ENCODE measurements at regions not wholly inside any gene's neighbourhood (a gene's known extent, or its start where the extent isn't known, plus 50 kb on each side); places are given as distances from the start of the nearest gene placed in this dataset.

DNA sequence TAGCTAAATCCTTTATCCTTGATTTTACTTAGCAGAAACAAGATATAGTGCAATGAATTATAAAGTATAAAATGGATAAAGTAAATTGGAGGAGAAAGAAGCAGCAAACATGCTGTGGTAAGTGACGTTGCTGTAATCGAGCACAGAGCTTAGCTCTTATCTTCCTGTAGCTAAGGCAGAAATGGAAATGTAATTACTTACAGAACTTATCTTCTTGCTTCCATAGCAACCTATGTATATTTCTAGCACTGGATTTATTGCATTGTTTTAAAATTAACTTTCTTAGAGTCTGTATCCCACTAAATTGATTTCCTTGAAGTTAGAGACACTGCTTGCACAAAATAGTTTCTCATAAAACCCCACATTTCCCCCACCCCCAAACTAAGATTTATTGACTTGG lies 130.6 kb upstream of the MC4R start:
- DNase-seq (ENCODE audit: insufficient read length), result no peak
- no peak for FAIRE-seq
- TF ChIP-seq POLR2A (IDR thresholded peaks at IDR 0.05; ENCODE audit: low read depth, low read length), result no peak
- TF ChIP-seq TAF1 (IDR thresholded peaks at IDR 0.05; ENCODE audit: borderline replicate concordance, low read depth, low read length), result no peak
- no peak for TF ChIP-seq POLR2AphosphoS5 (IDR thresholded peaks at IDR 0.05; ENCODE audit: low read depth, low read length)

DNA sequence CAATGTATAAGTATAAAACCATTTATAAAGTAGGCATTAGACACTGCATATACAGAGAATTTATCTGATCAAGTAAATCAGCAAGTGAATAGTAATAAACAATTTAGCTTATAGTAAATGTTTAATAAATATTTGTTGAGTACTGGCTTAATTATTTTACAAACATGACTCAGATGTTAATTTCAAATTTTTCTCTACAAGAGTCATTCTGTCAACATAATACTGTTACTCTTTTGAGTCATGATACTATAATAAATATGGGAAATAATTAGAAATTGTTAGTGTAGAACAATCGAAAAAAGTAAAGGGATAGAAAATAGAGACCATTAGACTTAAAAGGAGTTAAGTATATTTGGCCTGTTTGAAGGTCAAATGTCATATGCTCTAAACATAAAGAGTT lies 133.6 kb upstream of the MC4R start:
- DNase-seq (ENCODE audit: insufficient read length), result no peak
- no peak for TF ChIP-seq POLR2AphosphoS5 (IDR thresholded peaks at IDR 0.05; ENCODE audit: low read depth, low read length)
- no peak for TF ChIP-seq TAF1 (IDR thresholded peaks at IDR 0.05; ENCODE audit: borderline replicate concordance, low read depth, low read length)
- TF ChIP-seq POLR2A (IDR thresholded peaks at IDR 0.05; ENCODE audit: low read depth, low read length), result no peak
- no peak for FAIRE-seq

DNA sequence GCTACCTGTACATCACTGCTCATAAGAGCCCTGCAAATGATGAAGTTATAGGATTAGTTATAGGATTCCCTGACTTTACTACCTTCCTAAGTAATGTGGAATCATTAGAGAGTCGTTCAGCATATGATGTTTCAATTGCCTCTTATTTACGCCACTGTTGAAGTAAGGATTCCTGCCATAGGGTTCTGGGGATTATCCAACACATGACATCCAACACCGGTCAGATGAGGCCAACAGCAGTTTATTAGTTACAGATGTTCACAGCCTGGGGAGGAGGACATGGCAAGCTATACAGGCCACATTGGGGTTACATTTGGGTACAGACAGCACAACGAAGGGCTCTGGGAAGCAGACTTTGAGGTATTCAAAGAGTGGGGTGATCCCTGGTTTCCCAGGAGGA lies 134.1 kb upstream of the MC4R start:
- DNase-seq (ENCODE audit: insufficient read length) (no peak), FAIRE-seq (no peak)
- TF ChIP-seq TAF1 (IDR thresholded peaks at IDR 0.05; ENCODE audit: borderline replicate concordance, low read depth, low read length), result no peak
- no peak for TF ChIP-seq POLR2AphosphoS5 (IDR thresholded peaks at IDR 0.05; ENCODE audit: low read depth, low read length)
- no peak for TF ChIP-seq POLR2A (IDR thresholded peaks at IDR 0.05; ENCODE audit: low read depth, low read length)

DNA sequence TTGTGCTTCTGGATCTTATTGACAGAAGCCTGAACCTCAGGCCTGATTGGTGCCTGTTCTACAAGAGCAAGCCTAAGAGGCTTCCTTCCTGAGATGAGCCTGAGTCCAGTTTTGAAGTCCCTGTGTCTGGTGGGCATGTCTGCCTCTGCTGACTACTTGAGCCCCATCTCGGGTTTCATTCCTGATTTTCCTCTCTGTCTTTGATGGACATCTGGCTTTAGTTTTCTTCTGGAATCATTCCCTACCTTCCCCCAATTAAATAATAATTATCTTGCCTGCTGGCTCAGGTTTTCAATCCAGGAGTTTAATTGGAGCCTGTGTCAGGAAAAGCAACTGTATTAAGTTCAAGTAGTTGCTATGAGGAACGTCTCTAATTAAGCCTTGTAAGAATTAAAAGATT lies 135.5 kb upstream of the MC4R start:
- DNase-seq (ENCODE audit: insufficient read length) (no peak), FAIRE-seq (no peak)
- no peak for TF ChIP-seq POLR2AphosphoS5 (IDR thresholded peaks at IDR 0.05; ENCODE audit: low read depth, low read length)
- TF ChIP-seq POLR2A (IDR thresholded peaks at IDR 0.05; ENCODE audit: low read depth, low read length), result no peak
- no peak for TF ChIP-seq TAF1 (IDR thresholded peaks at IDR 0.05; ENCODE audit: borderline replicate concordance, low read depth, low read length)

DNA sequence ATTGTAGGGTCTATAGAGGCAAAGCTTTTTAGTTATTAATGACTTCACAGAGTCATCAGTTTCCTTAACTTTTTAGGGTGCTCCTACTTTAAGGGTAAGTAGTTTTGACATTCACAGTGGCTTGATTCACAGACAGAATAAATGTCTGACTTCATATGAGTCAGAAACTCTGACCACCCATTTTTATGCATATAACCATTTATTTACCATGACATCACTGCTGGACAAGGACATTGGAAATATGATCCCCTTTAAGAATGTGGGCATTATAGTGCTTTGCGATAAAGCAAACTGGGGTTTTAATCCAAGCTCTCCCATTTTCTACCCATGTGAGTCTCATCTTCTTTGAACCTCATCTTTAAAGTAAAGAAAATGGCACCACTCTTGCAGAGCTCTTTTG lies 162.0 kb upstream of the MC4R start:
- DNase-seq (ENCODE audit: insufficient read length), result no peak
- FAIRE-seq, result no peak
- TF ChIP-seq POLR2AphosphoS5 (IDR thresholded peaks at IDR 0.05; ENCODE audit: low read depth, low read length) (no peak), POLR2A (IDR thresholded peaks at IDR 0.05; ENCODE audit: low read depth, low read length) (no peak), TAF1 (IDR thresholded peaks at IDR 0.05; ENCODE audit: borderline replicate concordance, low read depth, low read length) (no peak)

DNA sequence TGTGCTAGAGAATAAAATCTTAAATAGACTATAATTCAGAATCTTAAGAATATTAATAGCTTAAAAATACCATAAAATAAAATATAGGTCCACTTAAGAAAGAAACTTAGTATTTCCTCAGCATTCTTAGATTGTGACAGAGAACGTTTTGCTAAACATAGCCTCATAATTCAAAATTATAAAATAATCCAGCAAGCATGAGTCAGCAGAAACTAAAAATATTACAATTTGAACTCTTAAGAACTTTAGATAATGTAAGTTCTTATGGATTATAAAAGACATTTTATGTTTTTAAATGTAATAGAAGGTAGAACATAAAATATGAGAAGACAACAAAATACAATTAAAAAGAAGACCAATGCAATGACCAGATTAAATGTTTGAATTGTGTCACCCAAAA lies 164.5 kb upstream of the MC4R start:
- FAIRE-seq (no peak), DNase-seq (ENCODE audit: insufficient read length) (no peak)
- TF ChIP-seq POLR2A (IDR thresholded peaks at IDR 0.05; ENCODE audit: low read depth, low read length), result no peak
- TF ChIP-seq POLR2AphosphoS5 (IDR thresholded peaks at IDR 0.05; ENCODE audit: low read depth, low read length), result no peak
- TF ChIP-seq TAF1 (IDR thresholded peaks at IDR 0.05; ENCODE audit: borderline replicate concordance, low read depth, low read length), result no peak

DNA sequence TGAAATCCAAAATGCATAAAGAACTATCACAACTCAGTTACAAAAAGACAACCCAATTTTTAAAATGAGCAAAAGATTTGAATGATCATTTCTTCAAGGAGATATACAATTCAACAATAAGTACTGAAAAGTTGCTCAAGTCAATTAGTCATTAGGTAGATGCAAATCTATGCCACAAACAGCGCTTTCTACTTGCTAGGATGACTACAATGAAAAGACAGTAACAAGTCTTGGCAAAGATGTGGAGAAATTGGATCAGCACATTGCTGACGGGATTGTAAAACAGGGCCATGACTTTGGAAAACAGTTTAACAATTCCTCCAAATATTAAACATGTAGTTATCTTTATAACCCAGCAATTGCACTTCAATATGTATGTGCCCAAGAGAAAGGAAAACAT lies 166.3 kb upstream of the MC4R start:
- FAIRE-seq, result no peak
- TF ChIP-seq POLR2AphosphoS5 (IDR thresholded peaks at IDR 0.05; ENCODE audit: low read depth, low read length) (no peak), POLR2A (IDR thresholded peaks at IDR 0.05; ENCODE audit: low read depth, low read length) (no peak), TAF1 (IDR thresholded peaks at IDR 0.05; ENCODE audit: borderline replicate concordance, low read depth, low read length) (no peak)
- DNase-seq (ENCODE audit: insufficient read length), result no peak

DNA sequence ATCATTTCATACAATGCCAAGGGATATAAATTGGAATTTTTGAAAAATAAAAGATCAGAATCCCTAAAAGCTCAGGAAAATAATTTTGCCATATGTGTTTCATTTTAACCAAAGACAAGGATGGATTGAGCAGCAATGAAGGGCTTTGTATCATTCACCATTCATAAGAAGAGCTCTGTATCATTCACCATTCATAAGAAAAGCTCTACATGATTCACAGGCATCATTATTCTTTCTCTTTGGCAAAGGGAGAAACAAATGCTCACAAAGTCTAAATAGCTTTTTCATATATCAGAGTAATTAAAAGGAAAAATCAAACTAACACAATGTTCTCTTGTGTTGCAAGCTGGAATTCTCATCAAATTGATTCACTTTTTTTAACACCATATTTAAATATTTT lies 169.1 kb upstream of the MC4R start:
- no peak for FAIRE-seq

DNA sequence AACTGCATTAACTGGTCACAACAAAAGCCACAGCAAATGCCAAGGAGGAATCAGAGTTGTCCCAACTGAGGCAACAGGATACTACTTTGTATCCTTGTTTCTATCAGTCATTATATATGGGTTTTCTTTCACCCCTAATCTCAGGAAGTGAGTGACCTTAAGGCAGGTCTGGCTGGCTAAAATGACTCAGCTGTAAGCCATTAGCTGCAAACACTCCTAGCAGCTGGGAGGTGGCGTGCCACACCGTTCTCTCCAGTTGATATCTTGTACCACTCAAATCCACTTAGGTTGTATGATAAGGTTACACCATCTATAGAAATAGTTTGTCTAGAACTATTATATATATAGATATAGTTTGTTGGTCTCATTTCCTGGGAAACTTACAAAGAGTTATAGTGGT lies 171.1 kb upstream of the MC4R start:
- DNase-seq (ENCODE audit: insufficient read length), result no peak
- FAIRE-seq, result no peak
- TF ChIP-seq TAF1 (IDR thresholded peaks at IDR 0.05; ENCODE audit: borderline replicate concordance, low read depth, low read length) (no peak), POLR2A (IDR thresholded peaks at IDR 0.05; ENCODE audit: low read depth, low read length) (no peak), POLR2AphosphoS5 (IDR thresholded peaks at IDR 0.05; ENCODE audit: low read depth, low read length) (no peak)

More for the DNA sequence above, 169.1 kb upstream of the MC4R start:
- no peak for DNase-seq (ENCODE audit: insufficient read length)
- TF ChIP-seq TAF1 (IDR thresholded peaks at IDR 0.05; ENCODE audit: borderline replicate concordance, low read depth, low read length) (no peak), POLR2A (IDR thresholded peaks at IDR 0.05; ENCODE audit: low read depth, low read length) (no peak), POLR2AphosphoS5 (IDR thresholded peaks at IDR 0.05; ENCODE audit: low read depth, low read length) (no peak)

DNA sequence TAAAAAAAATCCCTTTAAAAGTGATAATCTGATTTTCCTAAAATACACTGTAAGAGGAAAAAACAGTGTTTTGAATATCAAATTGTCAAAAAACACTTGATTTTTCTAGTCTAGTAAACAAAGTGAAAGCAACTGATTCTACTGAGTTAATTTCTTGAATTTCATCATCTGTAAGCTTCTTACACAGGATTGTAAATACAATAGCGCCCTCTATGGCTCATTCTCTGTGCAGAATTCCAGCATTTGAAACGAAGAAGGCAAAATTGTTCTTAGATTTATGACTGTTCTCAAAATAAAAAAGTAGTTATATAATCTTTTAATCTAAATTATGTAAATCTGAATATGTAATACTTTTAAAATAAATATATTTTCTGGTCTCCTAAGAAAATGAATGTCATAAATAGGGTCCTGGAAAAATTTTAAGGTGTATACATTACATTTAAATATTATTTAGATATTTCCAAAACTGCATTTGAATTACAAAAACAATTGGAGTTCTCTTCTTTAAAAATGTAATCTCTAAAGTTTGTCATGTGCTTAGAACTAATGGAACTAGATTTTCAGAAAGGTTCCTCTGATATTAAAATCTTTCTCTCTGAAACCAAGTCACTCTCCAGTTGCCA lies 176.9 kb upstream of the MC4R start:
- DNase-seq (ENCODE audit: insufficient read length) (no peak), FAIRE-seq (no peak)
- no peak for TF ChIP-seq TAF1 (IDR thresholded peaks at IDR 0.05; ENCODE audit: borderline replicate concordance, low read depth, low read length)
- no peak for TF ChIP-seq POLR2AphosphoS5 (IDR thresholded peaks at IDR 0.05; ENCODE audit: low read depth, low read length)
- no peak for TF ChIP-seq POLR2A (IDR thresholded peaks at IDR 0.05; ENCODE audit: low read depth, low read length)

DNA sequence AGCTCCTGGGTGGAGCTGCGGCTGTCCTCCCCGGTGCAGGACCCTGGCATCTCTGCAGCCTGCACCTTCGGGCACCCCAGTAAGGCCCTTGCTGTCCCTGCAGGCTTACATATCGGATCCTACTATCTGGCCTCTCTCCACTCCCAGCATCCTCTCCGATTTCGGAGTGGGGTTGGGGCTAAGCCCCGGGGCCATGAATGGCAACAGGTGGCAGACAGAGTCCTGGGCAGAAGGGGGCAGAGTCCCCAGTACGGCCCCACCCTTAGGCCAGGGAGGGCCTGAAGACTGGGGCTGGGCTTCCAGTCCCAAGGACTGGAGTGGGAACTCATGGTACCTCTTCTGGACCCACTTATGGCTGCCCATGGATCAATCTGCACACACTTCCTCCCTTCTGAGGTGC lies 180.4 kb upstream of the MC4R start:
- FAIRE-seq (no peak), DNase-seq (ENCODE audit: insufficient read length) (no peak)
- TF ChIP-seq POLR2A (IDR thresholded peaks at IDR 0.05; ENCODE audit: low read depth, low read length) (no peak), POLR2AphosphoS5 (IDR thresholded peaks at IDR 0.05; ENCODE audit: low read depth, low read length) (no peak), TAF1 (IDR thresholded peaks at IDR 0.05; ENCODE audit: borderline replicate concordance, low read depth, low read length) (no peak)

DNA sequence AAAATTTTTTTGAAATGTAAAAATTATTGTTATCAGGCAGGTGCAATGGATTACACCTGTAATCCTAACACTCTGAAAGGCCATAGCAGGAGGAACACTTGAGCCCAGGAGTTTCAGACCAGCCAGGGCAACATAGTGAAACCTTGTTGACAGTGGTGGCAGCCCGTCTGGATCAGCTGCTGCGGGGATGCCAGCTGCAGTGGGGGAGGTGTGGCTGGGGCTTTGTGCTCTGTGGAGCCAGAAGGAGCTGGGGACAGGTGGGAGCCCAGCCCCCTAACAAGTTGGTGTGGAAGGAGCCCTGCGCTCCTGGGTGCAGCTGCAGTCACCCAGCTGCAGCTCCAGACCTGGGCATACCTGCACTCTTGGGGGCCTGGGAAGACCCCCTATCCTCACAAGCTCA lies 182.4 kb upstream of the MC4R start:
- TF ChIP-seq TAF1 (IDR thresholded peaks at IDR 0.05; ENCODE audit: borderline replicate concordance, low read depth, low read length) (no peak), POLR2A (IDR thresholded peaks at IDR 0.05; ENCODE audit: low read depth, low read length) (no peak), POLR2AphosphoS5 (IDR thresholded peaks at IDR 0.05; ENCODE audit: low read depth, low read length) (no peak)
- FAIRE-seq, result no peak
- no peak for DNase-seq (ENCODE audit: insufficient read length)
